GM12878 (cell line): ENCODE measurements at regions not wholly inside any gene's neighbourhood (a gene's known extent, or its start where the extent isn't known, plus 50 kb on each side); places are given as distances from the start of the nearest gene placed in this dataset.

Experiments
- ATAC-seq: fragments of 200-7000 bp; cut with Tn5 transposase; 3 replicates; pipeline ENCODE4 v1.9.1; 2020; ENCODE audit warnings: mild to moderate bottlenecking, moderate library complexity
- BruUV-seq: library from RNA; stranded (reverse); fragments of 400-500 nt; replicated peaks from 2 replicates; lab custom pipeline; 2021; lab: Mats Ljungman, UMichigan
- CTCF ChIA-PET: fragments of 300-600 bp; sonication (Branson Sonifier 250); formaldehyde crosslinking; extraction: SDS; loops from one replicate; lab custom pipeline; 2021; ENCODE audit warnings: inconsistent platforms; lab: Yijun Ruan, JAX
- POLR2A ChIA-PET: fragments of 350-600 bp; formaldehyde crosslinking; extraction: SDS; loops from one replicate; lab custom pipeline; 2021; ENCODE audit warnings: inconsistent platforms; lab: Charles Lee
- RAD21 ChIA-PET: fragments of 300-600 bp; sonication (Branson Sonifier 250); formaldehyde crosslinking; loops from one replicate; lab custom pipeline; 2023; ENCODE audit warnings: antibody characterized with exemption; ENCODE audit not compliant: unreplicated experiment; lab: Charles Lee
- SMC1A ChIA-PET: fragments of 300-600 bp; sonication (Branson Sonifier 250); formaldehyde crosslinking; loops from one replicate; lab custom pipeline; 2023; ENCODE audit not compliant: unreplicated experiment, uncharacterized antibody; lab: Charles Lee
- DNase-seq: peaks from one replicate; pipeline ENCODE4 v3.0.0-alpha.2; 2011; ENCODE audit warnings: low read depth, low spot score
- FAIRE-seq: peaks from 3 replicates; lab custom pipeline; 2011; peaks lifted over from hg19 to GRCh38; lab: Jason Lieb, UNC
- H2AFZ ChIP-seq: 2 replicates; pipeline ENCODE4 v1.6.0; 2011; ENCODE audit warnings: low read depth, low read length, control low read depth; ENCODE audit not compliant: control insufficient read depth
- H3K27ac ChIP-seq: 2 replicates; pipeline ENCODE4 v1.5.1; 2011; ENCODE audit warnings: control low read depth; ENCODE audit not compliant: control insufficient read depth, insufficient read depth
- H3K27me3 ChIP-seq, 2 experiments: replicated peaks in 1 of 2; 2 replicates each; pipeline versions ENCODE4 v1.6.0 to v1.6.1; 2011; ENCODE audit warnings: low read length in 1 of 2; ENCODE audit not compliant: control insufficient read depth in 2 of 2, insufficient read depth in 2 of 2
- H3K36me3 ChIP-seq, 2 experiments: 2 replicates each; pipeline ENCODE4 v1.5.1; 2011; ENCODE audit warnings: low read length in 1 of 2; ENCODE audit not compliant: control insufficient read depth in 2 of 2, insufficient read depth in 2 of 2
- H3K4me1 ChIP-seq: 2 replicates; pipeline ENCODE4 v1.6.1; 2011; ENCODE audit warnings: mild to moderate bottlenecking, low read length, moderate library complexity, mixed read lengths; ENCODE audit not compliant: control insufficient read depth, insufficient read depth
- H3K4me2 ChIP-seq: 2 replicates; pipeline ENCODE4 v1.6.0; 2011; ENCODE audit warnings: control low read depth; ENCODE audit not compliant: control insufficient read depth, insufficient read depth
- H3K4me3 ChIP-seq: fragments of 200-600 bp; sonication (generic); 2 replicates; pipeline ENCODE4 v1.5.1; 2016
- H3K79me2 ChIP-seq: 2 replicates; pipeline ENCODE4 v1.6.0; 2011; ENCODE audit warnings: low read length; ENCODE audit not compliant: control insufficient read depth, insufficient read depth
- H3K9ac ChIP-seq: 2 replicates; pipeline ENCODE4 v1.8.0; 2011; ENCODE audit warnings: low read length, control low read depth, mixed read lengths; ENCODE audit not compliant: control insufficient read depth, insufficient read depth
- H3K9me3 ChIP-seq: replicated peaks from 3 replicates; pipeline ENCODE4 v1.5.1; 2011; ENCODE audit warnings: mild to moderate bottlenecking, low read length; ENCODE audit not compliant: control insufficient read depth, insufficient read depth
- H4K20me1 ChIP-seq: 2 replicates; pipeline ENCODE4 v1.6.0; 2011; ENCODE audit not compliant: control insufficient read depth, insufficient read depth
- CBX5 ChIP-seq: sonication (generic); IDR thresholded peaks from 2 replicates; pipeline ENCODE4 v1.6.1; 2016; ENCODE audit warnings: low read depth, moderate library complexity, mild to moderate bottlenecking, inconsistent platforms
- DPF2 ChIP-seq: fragments of 450-650 bp; IDR thresholded peaks from 2 replicates; pipeline ENCODE4 v1.6.1; 2017; ENCODE audit warnings: mild to moderate bottlenecking
- ETV6 ChIP-seq, 2 experiments: fragments of 450-650 bp in 1 of 2; IDR thresholded peaks in 1 of 2; conservative IDR thresholded peaks in 1 of 2; 2 replicates each; pipeline ENCODE4 v1.6.1; 2014; ENCODE audit warnings: antibody characterized with exemption in 1 of 2, borderline replicate concordance in 1 of 2, low read depth in 1 of 2, mild to moderate bottlenecking in 1 of 2, moderate library complexity in 1 of 2
- JUND ChIP-seq: IDR thresholded peaks from 2 replicates; pipeline ENCODE4 v1.6.1; 2012; ENCODE audit warnings: low read depth, mild to moderate bottlenecking, low read length, improper control_type of control experiment, moderate library complexity
- LARP7 ChIP-seq: fragments of 450-650 bp; IDR thresholded peaks from 2 replicates; pipeline ENCODE4 v1.6.1; 2017; ENCODE audit warnings: mild to moderate bottlenecking
- MTA2 ChIP-seq: fragments of 450-650 bp; IDR thresholded peaks from 2 replicates; pipeline ENCODE4 v1.6.1; 2016; ENCODE audit warnings: low read depth, mild to moderate bottlenecking, moderate library complexity
- SIX5 ChIP-seq: IDR thresholded peaks from 2 replicates; pipeline ENCODE4 v1.6.1; 2011; ENCODE audit warnings: mild to moderate bottlenecking, low read depth, low read length, moderate library complexity; ENCODE audit not compliant: severe bottlenecking
- SMARCA5 ChIP-seq: fragments of 450-650 bp; IDR thresholded peaks from 2 replicates; pipeline ENCODE4 v1.6.1; 2017; ENCODE audit warnings: mild to moderate bottlenecking
- SMC3 ChIP-seq: IDR thresholded peaks from 2 replicates; pipeline ENCODE4 v1.6.1; 2011; ENCODE audit warnings: low read length, improper control_type of control experiment, borderline replicate concordance
- SP1 ChIP-seq: IDR thresholded peaks from one replicate; pipeline ENCODE4 v1.6.1; 2011; ENCODE audit warnings: low read depth, low read length
- SRF ChIP-seq, 2 experiments: IDR thresholded peaks; 2 replicates each; pipeline ENCODE4 v1.6.1; 2011; ENCODE audit warnings: low read depth in 2 of 2, low read length in 2 of 2, mild to moderate bottlenecking in 1 of 2, moderate library complexity in 1 of 2
- STAT1 ChIP-seq: fragments of 450-650 bp; conservative IDR thresholded peaks from 2 replicates; pipeline ENCODE4 v1.6.1; 2014; ENCODE audit warnings: antibody characterized with exemption, mild to moderate bottlenecking
- WRNIP1 ChIP-seq: IDR thresholded peaks from 2 replicates; pipeline ENCODE4 v1.6.1; 2011; ENCODE audit warnings: low read depth, low read length, improper control_type of control experiment, borderline replicate concordance
- ZBTB4 ChIP-seq: fragments of 450-650 bp; formaldehyde crosslinking; IDR thresholded peaks from 2 replicates; pipeline ENCODE4 v1.4.0; 2022; ENCODE audit warnings: mild to moderate bottlenecking, moderate library complexity
- WGBS: methylation state at CpG from one replicate; pipeline ENCODE4 v1.1.6; 2016; ENCODE audit warnings: low lambda C conversion rate; ENCODE audit not compliant: insufficient replicate concordance, insufficient coverage; ENCODE audit errors: missing lambda C conversion rate; 5-methylcytosine and 5-hydroxymethylcytosine counted together
- in situ Hi-C: fragments of 300-500 bp; cut with MboI; formaldehyde crosslinking; loops from 9 replicates; pipeline ENCODE4 v1.14.3; 2018; ENCODE audit warnings: mixed read lengths
- intact Hi-C: fragments of 100-400 bp; cut with micrococcal nuclease; formaldehyde crosslinking; loops from one replicate; pipeline ENCODE4 v1.14.2; 2022; ENCODE audit not compliant: unreplicated experiment
- TF ChIP-seq, protein P1 (sequence below): IDR thresholded peaks from 2 replicates; pipeline ENCODE4 v1.6.1; 2012; ENCODE audit warnings: low read depth, low read length, improper control_type of control experiment

- Histone ChIP-seq H3K4me2 (no peak overlapping the region), H2AFZ (no peak overlapping the region), H3K9ac (no peak overlapping the region), H3K27ac (no peak overlapping the region), H4K20me1 (no peaks in the 10 kb centered on the region), H3K4me1 (no peaks in the 10 kb centered on the region), H3K9me3 (no peaks in the 10 kb centered on the region), H3K27me3 (no peaks in the 10 kb centered on the region), H3K79me2 (no peaks in the 10 kb centered on the region), H3K36me3 (no peaks in the 10 kb centered on the region), H3K4me3 (no peak overlapping the region)
- 2% methylated on average over 5 of the region's 5 CpGs for WGBS
- no TSS peak for BruUV-seq
- in situ Hi-C loops, result no loop called here
- FAIRE-seq (no peak), DNase-seq (no peak), ATAC-seq (no peak)
- ChIA-PET SMC1A (no interaction called here), RAD21 (no interaction called here), POLR2A (no interaction called here), CTCF (no interaction called here)
- no peak for TF ChIP-seq SP1
- no peak for TF ChIP-seq JUND
- TF ChIP-seq WRNIP1, result no peak
- no peak for TF ChIP-seq ZBTB4 (CRISPR knock-in tag)
- TF ChIP-seq MTA2, result no peak
- no peak for TF ChIP-seq DPF2
- intact Hi-C loops, result no loop called here
These were observed 267.5 kb downstream of the ANKRD50 start for GRCh38 chr4:124445071-124445470.

GRCh38 chr4:124449881-124450280 lies 262.7 kb downstream of the ANKRD50 start:
- Histone ChIP-seq H3K9ac (no peak overlapping the region), H3K4me1 (no peaks in the 10 kb centered on the region), H3K36me3 (no peaks in the 10 kb centered on the region), H3K4me3 (no peak overlapping the region), H3K9me3 (no peaks in the 10 kb centered on the region), H2AFZ (no peak overlapping the region)
- POLR2A ChIA-PET, result no interaction called here
- ATAC-seq, result no peak
- WGBS, result 0% methylated on average over 1 of the region's 1 CpG
- DNase-seq, result no peak
- TF ChIP-seq, protein P1, sequence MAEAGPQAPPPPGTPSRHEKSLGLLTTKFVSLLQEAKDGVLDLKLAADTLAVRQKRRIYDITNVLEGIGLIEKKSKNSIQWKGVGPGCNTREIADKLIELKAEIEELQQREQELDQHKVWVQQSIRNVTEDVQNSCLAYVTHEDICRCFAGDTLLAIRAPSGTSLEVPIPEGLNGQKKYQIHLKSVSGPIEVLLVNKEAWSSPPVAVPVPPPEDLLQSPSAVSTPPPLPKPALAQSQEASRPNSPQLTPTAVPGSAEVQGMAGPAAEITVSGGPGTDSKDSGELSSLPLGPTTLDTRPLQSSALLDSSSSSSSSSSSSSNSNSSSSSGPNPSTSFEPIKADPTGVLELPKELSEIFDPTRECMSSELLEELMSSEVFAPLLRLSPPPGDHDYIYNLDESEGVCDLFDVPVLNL, result no peak
- TF ChIP-seq CBX5 (no peak), SRF (IDR thresholded peaks at IDR 0.05; ENCODE audit: low read depth in 2 of 2, low read length in 2 of 2) (no peak), LARP7 (no peak), ETV6 (conservative IDR thresholded peaks at IDR 0.05 in 1 of 2, IDR thresholded peaks at IDR 0.05 in 1 of 2; ENCODE audit: borderline replicate concordance in 1 of 2, low read depth in 1 of 2) (no peak), SIX5 (no peak), STAT1 (no peak), SMC3 (no peak), SMARCA5 (no peak)
- TF ChIP-seq, all 136 proteins: peak for 0
- Histone ChIP-seq H4K20me1 (no peaks in the 10 kb centered on the region), H3K27ac (no peak overlapping the region), H3K4me2 (no peak overlapping the region), H3K79me2 (no peaks in the 10 kb centered on the region), H3K27me3 (no peaks in the 10 kb centered on the region)
- intact Hi-C loops, result no loop called here
- ChIA-PET CTCF (no interaction called here), RAD21 (no interaction called here), SMC1A (no interaction called here)
- in situ Hi-C loops, result no loop called here
- FAIRE-seq, result no peak
- no TSS peak for BruUV-seq
